ENCODE measurements at regions not wholly inside any gene's neighbourhood (a gene's known extent, or its start where the extent isn't known, plus 50 kb on each side); places are given as distances from the start of the nearest gene placed in this dataset.

DNA sequence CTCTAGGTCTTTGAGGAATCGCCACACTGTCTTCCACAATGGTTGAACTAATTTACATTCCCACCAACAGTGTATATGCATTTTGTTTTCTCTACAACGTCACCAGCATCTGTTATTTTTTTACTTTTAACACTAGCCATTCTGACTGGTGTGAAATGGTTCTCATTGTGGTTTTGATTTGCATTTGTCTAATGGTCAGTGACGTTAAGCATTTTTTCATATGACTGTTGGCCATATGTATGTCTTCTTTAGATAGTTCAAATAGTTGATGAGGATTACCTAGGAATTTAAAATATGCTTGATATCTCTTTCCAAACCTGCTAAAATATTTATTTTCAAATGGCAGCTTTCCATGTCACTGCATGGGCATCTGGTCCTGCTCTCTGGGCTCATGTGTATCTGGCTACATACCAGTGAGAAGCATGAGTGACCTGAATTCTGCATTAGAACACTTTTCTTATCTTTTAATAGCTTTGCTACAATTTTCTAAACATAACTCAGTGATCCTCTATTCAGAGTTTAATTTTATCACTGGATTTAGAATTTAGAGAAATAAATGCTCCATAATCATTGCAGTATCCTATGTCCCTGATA, 95.8 kb upstream of the ADAMTS16 start:
- no peak for DNase-seq (ENCODE audit: low spot score)

DNA sequence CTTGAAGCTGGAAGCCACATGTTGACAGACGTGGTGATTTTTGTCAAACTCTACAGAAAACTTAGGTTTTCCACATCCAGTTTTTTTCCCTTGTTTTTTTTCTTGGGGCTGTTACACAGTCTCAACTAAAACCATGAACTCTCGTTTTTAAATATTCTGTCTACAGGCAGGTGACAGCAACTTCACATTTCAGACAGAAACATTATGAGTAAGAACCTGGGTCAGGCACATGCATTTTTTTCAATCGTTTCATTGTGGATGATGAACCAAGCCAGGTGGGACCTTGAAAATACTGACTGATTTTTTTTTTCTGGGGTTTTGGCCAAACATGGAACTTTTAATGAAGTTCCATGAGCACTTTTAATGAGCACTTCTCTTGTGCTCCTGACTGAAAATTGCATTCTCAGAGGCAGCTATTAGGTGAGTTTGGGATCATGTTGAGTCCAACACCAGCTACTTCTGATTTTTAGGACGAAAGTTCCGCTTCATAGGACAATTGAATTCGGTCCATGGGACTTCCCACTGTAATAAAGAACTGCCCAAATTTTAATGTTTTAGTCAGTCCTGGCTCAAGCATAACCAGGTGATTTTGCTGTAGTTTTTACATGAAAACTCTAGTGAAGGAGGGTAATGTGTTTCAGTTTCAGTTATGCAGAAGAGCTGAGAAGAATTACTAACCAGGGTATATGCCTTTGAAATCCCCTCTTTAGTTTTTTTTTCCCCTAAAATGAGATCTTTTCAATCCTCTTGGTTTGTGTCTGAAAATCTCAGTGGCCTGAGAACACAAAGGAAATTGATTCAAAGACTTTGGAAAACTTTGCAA, 93.2 kb upstream of the ADAMTS16 start:
- DNase-seq (ENCODE audit: low spot score): no peak

DNA sequence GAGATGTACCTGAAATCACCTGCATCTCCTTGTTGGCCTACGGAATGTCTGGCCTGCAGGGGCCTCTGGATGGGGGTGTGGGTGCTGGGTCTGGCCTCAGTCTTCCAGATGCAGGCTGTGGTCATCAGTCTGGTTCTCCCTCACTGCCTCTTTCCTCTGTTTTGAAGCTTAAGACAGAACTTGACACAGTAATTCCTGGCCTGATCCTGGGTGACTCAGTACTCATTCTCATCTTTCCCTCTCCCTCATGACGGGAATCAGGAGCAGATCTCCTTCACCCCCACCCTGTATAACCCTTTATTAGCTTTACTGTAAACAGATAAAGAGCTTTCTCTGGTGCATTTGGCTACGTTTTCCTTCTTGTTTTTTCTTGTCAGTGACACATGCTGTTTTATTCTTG, 89.3 kb upstream of the ADAMTS16 start:
- DNase-seq (ENCODE audit: low spot score): no peak

DNA sequence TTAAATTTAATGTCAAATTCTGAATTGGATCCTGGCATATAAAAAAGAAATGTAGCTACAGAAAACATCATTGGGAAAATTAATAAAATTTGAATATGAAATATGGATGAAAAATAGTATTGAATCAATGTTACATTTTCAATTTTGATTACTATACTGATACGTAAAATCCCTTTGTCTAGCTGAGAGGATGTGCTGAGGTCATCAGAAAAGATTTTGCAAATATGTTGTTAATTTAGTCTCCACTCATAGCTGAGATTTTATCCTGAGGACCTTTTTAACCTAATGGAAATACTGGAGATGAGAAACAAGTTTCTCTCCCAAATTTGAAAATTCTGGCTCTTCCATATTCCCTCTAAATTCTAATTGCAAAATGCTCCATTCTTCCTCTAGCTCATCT, 84.4 kb upstream of the ADAMTS16 start:
- no peak for DNase-seq (ENCODE audit: low spot score)

DNA sequence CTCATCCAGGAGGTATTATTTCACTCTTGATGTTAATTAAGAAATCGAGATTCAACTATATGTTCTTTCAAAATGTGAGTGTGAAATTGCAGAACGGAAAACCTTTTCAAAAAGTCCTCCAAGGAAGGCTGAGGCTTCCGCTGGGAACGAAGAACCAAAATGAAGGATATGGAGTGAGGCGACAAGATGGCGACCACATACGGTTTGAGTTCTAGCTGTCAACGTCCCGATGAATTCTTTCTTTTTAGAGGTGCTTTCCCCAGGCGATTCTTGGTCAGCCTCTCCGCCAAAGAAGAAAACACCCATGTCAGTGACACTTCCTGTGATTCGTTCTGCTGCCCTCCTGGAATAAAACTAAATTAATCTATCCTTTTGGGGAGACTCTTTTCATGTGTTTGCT, 78.3 kb upstream of the ADAMTS16 start:
- no peak for DNase-seq (ENCODE audit: low spot score)

DNA sequence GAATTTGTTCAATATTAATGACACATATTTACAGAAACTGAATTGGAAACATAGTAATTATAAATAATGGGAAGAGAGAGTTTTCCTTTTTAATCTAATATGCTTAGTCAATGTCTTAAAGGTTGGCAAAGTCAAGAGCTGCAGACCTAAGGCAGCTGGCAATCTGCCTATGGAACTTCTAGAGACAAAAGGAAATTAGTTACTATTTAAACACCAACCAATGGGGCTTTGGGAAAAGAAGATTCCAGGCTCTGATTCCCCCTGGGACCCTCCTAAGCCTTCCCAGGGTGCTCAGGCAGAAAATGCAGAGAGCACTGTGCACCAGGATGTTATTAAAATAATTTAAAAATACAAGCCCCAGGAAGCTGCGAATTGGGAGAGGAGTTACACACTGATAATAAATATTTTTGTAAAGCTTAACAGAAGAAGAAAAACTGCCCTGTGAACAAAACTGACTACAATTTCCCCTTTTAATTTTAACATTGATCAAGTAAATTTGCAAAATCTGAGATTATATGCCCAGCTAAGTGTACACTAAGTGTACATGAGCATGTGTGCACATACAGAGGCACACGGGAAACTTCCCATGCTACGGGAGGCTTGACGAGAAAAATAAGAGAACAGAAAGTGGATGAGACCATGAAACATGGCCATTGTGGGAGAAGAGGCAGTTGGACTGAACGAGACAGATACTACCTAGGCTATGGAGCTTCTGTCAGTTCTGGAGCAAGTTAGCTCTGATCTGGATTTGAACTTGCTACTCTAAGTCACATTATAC, 77.4 kb upstream of the ADAMTS16 start:
- no peak for DNase-seq (ENCODE audit: low spot score)

DNA sequence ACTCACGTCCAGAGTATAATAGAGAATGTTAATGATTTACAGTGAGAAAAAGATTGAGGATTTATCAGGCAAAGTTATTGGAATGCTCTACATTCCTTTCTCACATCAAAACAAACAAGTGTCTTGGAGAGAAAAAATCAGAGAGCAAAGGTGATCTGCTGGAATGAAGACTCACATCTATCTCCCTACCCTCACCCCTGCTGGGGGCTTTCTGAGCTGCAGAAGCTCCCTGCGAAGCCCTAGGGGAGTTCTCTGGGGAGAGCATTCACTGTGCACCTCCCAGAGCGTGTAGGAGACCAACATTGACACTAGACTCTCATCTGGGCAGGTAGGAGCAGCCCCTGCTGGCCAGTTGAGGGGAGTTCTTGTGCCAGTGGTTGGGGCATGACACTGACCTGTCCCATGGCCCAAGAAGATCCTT, 76.6 kb upstream of the ADAMTS16 start:
- no peak for DNase-seq (ENCODE audit: low spot score)

DNA sequence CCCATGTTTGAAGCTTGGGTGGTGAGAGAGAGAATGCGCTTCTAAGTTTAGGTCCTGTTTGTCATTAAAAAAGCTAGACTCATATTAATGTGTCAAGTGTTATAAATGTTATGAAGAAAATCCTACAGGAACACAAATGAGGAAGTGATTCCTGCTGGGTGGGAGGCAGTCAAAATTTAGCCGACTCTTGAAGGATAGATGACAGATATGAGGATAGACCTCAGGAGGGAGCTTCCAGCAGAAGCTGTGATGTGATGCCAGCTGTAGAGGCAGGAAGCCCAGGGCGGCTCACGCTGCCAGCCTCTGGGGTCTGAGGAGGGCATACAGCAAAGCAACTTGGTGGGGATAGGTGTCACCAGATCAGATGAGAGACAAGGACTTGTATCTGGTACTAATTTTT, 74.7 kb upstream of the ADAMTS16 start:
- DNase-seq (ENCODE audit: low spot score): no peak

DNA sequence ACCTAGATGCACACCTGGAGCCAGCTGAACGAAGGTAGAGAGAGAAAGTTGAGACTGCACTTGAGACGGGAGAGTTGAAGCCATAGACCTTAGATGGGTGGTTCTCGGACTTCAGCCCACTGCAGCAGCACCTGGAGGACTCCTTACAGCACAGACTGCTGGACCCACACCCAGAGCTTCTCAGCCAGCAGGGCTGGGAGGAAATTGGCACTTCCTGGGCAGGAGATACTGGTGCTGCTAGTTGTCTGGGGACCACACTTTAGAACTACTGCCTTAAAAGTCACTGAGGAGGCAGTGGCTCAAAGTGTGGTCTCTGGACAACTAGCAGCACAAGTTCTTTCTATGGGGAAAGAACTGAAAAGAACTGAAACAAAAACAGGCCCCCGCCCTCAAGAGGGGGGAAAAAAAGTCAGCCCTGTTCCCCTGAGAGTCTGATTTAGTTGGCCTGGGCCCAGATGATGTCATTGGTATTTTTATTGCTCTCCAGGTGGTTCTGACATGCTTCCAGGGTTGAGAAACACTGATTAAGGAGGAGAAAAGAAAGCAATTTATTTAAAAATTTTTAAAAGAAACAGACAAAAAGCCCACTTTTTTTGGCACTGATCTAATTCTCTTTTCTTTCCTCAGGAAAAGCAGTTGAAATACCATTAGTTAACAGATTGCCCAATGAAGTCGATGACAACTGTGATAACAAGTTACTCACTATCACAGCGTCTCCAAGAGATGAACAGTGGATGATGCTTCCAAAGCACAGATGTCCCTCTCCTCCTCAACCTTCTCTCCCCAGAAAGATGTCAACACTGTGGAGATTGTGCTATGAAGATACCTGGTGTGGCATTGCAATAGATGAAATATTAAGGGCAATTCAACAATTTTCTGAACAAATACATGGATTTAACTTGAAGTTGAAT, 73.6 kb upstream of the ADAMTS16 start:
- DNase-seq (ENCODE audit: low spot score): no peak

DNA sequence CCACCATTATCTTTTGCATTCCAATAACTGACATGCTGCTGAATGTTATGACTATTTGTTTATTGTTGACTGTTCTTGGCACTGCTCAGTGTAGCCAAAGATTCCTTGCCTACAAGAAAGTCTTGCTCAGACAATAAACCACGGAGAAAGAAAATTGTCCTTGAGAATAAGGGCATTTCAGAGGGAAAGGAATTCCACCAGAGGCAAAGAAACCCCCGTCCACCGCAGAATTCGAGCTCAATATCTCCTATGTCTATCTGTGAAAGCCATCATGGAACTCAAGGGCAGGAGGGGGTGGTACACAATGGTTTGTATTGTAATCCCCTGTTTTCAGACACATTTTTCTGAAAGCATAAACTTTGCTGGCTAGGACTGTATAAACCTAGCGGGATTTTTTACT, 70.3 kb upstream of the ADAMTS16 start:
- DNase-seq (ENCODE audit: low spot score): no peak

DNA sequence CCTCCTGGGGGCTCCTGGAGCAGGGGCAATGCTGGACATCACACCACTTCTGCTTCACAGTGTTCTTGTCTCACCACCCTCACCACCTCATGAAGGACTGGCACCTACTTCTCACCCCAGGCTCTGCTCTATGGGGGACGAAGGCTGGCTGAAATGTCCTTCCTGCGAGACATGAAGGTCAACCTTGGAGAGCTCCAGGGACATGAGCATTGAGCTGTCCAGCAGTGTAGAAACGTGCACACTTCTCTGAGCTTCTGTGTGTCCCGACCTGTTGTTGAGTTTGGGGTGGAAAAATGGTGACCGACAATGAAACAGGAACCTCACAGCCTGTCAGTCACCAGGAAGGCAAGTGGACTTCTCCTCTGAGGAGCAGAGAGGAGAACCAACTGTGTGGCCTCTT, 68.6 kb upstream of the ADAMTS16 start:
- no peak for DNase-seq (ENCODE audit: low spot score)

DNA sequence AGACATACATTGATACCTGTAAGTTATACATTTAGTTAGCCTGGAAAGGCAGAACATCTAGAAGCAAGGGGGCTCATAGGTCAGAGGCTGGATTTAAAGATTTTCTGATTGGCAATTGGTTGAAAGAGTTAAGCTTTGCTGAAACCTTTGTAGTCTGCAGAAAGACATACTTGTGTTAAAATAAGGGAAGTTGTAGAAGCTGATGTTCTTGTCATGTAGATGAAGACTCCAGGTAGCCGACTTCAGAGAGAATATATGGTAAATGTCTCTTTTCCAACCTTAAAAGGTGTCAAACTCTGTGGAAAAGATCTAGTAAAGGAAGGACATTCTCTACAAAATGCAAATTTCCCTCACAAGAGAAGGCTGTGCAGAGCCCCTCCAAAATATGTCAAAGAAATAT, 62.9 kb upstream of the ADAMTS16 start:
- no peak for DNase-seq (ENCODE audit: low spot score)

DNA sequence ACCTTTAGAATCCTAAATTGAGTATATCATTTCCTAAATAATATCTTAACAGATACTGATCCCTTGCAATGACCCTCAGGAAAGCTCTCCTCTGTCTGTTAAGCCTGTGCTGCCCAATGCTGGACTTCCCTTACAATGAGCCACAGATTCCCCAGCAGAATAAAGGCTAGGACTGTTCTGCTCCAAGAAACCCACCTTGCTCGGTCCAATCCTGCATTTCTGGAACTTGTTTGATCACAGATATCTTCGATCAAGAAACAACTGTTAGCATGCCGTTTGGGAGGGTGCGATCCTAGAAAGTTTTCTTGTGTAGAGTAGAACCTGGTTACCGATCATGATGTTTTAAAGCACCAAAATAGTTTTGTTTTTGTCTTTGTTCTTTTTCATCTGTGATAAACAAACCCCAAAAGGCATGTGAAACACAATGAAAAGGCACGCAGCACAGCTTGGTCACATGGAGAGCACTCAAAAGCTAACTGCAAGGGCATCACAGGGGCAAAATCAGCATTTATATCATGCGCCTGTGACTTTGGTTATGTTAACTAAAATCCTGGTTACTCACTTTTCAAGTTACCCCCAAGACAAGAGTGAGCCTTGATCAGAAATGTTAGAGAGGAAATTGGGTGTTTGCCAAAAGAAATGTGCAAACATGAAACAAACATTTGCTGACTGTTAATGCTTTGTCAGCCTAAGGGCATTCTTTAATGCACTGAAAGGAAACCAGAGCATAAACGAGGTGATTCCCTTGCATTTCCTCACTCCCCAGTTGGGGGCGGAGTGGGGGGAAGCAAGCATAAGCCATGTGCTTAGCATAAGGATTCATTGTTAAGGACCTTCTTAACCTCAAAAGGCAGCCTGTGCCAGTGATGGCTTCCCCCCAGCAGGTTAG, 61.9 kb upstream of the ADAMTS16 start:
- no peak for DNase-seq (ENCODE audit: low spot score)

DNA sequence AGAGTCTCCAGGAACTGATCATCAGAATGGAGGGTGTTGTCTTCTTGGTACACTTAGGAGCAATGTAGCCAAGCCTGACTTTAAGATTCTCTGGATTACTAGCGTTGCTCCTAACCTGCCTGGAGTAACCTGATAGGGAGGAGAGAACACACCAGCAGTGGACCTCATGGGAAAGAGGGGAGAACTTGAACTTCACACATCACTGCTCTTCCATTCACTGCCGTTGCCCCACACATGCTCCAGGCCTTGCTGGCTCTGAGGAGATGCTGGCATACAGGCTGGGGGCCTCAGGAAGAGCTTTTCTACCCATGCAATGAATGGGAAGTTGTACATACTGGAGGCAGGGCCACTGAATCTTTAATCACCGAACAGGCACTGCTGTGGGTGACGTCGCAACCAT, 60.3 kb upstream of the ADAMTS16 start:
- DNase-seq (ENCODE audit: low spot score): no peak

DNA sequence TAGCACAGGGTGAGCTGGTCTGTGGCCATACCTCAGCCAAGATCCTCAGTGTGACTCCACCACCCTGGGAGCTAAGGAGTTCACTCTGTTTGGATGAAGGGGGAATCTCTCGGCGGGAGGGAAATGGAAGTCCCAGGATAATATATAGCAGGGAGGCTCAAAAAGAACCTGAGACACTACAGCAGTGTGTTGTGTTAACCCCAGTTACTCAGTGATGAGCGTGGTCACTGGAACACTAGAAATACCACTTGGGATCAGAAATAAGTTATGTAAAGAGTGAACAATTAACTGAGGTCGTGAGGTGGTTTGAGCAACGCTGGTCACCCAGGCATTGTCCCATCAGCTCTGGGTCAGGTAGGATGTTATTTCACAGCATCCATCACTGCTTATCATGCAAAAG, 59.3 kb upstream of the ADAMTS16 start:
- no peak for DNase-seq (ENCODE audit: low spot score)

DNA sequence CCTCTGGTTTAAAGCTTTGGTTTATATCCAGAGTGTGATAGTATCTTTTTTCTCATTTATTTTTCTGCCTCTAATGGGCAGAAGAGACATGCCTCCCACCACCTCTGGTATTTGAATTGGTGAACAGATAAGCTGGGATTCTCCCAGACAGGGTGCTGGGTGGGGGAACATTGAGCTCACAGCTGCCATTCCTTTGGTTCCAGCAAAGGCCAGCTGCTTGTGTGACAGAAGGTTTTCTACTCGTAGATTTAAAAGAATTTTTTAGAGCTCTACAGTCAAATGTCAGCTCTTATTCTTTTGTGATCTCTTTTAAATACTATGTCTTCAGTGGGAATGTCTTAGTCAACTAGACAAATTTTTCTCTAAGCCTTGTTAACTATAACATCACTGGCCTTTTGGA, 54.7 kb upstream of the ADAMTS16 start:
- no peak for DNase-seq (ENCODE audit: low spot score)

DNA sequence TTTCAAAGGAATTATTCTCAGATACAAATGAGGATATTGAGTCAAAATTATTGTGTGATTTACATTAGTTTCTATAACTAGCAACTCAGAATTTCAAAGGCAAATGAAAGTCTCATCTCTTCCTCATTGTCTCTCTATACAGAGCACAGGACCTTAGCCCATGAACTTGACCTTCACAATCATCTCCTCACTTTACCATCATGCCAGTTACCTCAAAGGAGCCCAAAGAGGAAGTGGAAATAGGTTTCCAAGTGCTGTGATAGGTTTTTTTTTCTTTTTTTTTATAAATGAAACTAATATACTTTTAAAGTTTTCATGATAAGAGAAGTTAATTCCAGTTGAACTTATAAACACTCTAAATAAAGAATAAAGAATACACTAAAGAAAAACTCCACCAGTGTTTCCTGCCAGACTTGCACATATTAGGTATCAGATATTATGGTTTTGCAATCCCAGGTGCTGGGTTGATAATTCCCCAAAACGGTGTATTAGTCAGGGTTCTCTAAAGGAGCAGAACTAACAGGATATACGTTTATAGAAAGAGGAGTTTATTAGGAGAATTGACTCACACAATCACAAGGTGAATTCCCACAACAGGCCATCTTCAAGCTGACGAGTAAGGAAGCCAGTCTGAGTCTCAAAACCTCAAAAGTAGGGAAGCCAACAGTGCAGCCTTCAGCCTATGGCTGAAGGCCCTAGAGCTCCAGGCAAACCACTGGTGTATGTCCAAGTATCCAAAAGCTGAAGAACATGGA, 50.1 kb upstream of the ADAMTS16 start:
- DNase-seq (ENCODE audit: low spot score): no peak
